ENCODE measurements at regions not wholly inside any gene's neighbourhood (a gene's known extent, or its start where the extent isn't known, plus 50 kb on each side); places are given as distances from the start of the nearest gene placed in this dataset.

DNA sequence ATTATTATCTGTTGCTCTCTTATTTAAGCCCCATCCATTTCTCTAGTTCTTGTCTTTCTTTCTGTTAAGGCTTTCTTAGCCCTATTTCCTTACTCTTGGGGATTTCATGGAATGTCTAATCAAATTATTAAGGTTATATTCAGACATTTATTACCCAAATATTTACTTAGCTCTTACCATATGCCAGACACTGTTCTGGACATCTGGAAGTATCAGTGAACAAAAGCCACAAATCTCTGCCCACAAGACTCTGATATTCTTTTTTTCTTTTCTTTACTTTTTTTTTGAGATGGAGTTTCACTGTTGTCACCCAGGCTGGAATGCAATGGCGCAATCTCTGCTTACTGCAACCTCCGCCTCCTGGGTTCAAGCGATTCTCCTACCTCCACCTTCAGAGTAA, 74.3 kb upstream of the NBL1 start:
- Histone ChIP-seq H3K27ac (ENCODE audit: insufficient read depth, low read depth, low read length) (no peak overlapping the region), H2AFZ (ENCODE audit: low read depth, low read length) (no peak overlapping the region), H3K79me2 (ENCODE audit: control insufficient read depth, insufficient read depth, low read length) (no peaks in the 10 kb centered on the region), H3K9me3 (replicated peaks; ENCODE audit: control insufficient read depth, insufficient read depth, low read length) (no peaks in the 10 kb centered on the region), H3K4me2 (ENCODE audit: insufficient read depth, low read length) (no peak overlapping the region), H3K9me1 (replicated peaks; ENCODE audit: control insufficient read depth, extremely low read depth, insufficient read depth, low read length) (no peaks in the 10 kb centered on the region), H3K27me3 (ENCODE audit: control insufficient read depth in 2 of 2, insufficient read depth in 2 of 2, low read length in 2 of 2) (peaks cover 0 to under 1% of the 10 kb centered on the region in 2 experiments), H3K9ac (replicated peaks; ENCODE audit: extremely low read depth, insufficient read depth, low read length) (no peak overlapping the region), H3K36me3 (ENCODE audit: control insufficient read depth in 2 of 2, extremely low read depth in 1 of 2, insufficient read depth in 2 of 2, low read length in 2 of 2) (no peaks in the 10 kb centered on the region), H3K4me1 (ENCODE audit: control insufficient read depth, extremely low read depth, insufficient read depth, low read length) (no peaks in the 10 kb centered on the region), H3K4me3 (replicated peaks in 1 of 3; ENCODE audit: insufficient read depth in 1 of 3, low read depth in 1 of 3, low read length in 3 of 3) (no peak overlapping the region), H4K20me1 (replicated peaks; ENCODE audit: control insufficient read depth, extremely low read depth, insufficient read depth, low read length) (no peaks in the 10 kb centered on the region)
- TF ChIP-seq MYC (IDR thresholded peaks at IDR 0.05; ENCODE audit: low read depth, low read length) (no peak), EZH2 (IDR thresholded peaks at IDR 0.05; ENCODE audit: borderline replicate concordance, low read depth, low read length, severe bottlenecking) (no peak), JUN (IDR thresholded peaks at IDR 0.05; ENCODE audit: borderline replicate concordance, insufficient read depth, insufficient read length, low read depth) (no peak), FOS (IDR thresholded peaks at IDR 0.05; ENCODE audit: borderline replicate concordance, insufficient read depth, low read length) (no peak), POLR2AphosphoS5 (IDR thresholded peaks at IDR 0.05; ENCODE audit: insufficient read depth, low read depth, low read length) (no peak), POLR2A (IDR thresholded peaks at IDR 0.05; ENCODE audit: low read depth, low read length) (no peak), GATA2 (IDR thresholded peaks at IDR 0.05; ENCODE audit: insufficient read depth, insufficient read length, low read depth, low read length) (no peak)
- TF ChIP-seq, protein P1, sequence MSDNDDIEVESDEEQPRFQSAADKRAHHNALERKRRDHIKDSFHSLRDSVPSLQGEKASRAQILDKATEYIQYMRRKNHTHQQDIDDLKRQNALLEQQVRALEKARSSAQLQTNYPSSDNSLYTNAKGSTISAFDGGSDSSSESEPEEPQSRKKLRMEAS (IDR thresholded peaks at IDR 0.05; ENCODE audit: insufficient read depth, insufficient read length): no peak
- TF ChIP-seq, protein P2, sequence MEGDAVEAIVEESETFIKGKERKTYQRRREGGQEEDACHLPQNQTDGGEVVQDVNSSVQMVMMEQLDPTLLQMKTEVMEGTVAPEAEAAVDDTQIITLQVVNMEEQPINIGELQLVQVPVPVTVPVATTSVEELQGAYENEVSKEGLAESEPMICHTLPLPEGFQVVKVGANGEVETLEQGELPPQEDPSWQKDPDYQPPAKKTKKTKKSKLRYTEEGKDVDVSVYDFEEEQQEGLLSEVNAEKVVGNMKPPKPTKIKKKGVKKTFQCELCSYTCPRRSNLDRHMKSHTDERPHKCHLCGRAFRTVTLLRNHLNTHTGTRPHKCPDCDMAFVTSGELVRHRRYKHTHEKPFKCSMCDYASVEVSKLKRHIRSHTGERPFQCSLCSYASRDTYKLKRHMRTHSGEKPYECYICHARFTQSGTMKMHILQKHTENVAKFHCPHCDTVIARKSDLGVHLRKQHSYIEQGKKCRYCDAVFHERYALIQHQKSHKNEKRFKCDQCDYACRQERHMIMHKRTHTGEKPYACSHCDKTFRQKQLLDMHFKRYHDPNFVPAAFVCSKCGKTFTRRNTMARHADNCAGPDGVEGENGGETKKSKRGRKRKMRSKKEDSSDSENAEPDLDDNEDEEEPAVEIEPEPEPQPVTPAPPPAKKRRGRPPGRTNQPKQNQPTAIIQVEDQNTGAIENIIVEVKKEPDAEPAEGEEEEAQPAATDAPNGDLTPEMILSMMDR (IDR thresholded peaks at IDR 0.05; ENCODE audit: extremely low read depth in 1 of 2, insufficient read depth in 1 of 2, low read depth in 1 of 2, low read length in 2 of 2): no peak
- POLR2A ChIA-PET: no interaction called here
- no peak for DNase-seq (ENCODE audit: low read depth, low spot score)
- BruUV-seq (replicated peaks): no TSS peak
- FAIRE-seq: no peak
- intact Hi-C loops (cut with micrococcal nuclease): no loop called here
- dilution Hi-C loops (cut with MboI; ENCODE audit: extremely low pct_ligation_motif_present, low sequenced_read_pairs): no loop called here
- CTCF ChIA-PET: no interaction called here
